ENCODE measurements at regions not wholly inside any gene's neighbourhood (a gene's known extent, or its start where the extent isn't known, plus 50 kb on each side); places are given as distances from the start of the nearest gene placed in this dataset.

GRCh38 chr20:60851826-60852704 lies 400.0 kb upstream of the CDH4 start:
- peak; percentile 66 for DNase-seq (ENCODE audit: low spot score)
- Histone ChIP-seq H3K79me2 (ENCODE audit: low read depth) (no peaks in the 10 kb centered on the region), H2AFZ (replicated peaks) (no peak overlapping the region), H3K9me3 (ENCODE audit: low read depth) (no peaks in the 10 kb centered on the region), H3K27me3 (no peaks in the 10 kb centered on the region), H4K20me1 (ENCODE audit: low read depth) (no peaks in the 10 kb centered on the region), H3K9ac (no peak overlapping the region), H3K4me1 (no peaks in the 10 kb centered on the region), H3K4me3 (no peak overlapping the region), H3K36me3 (no peaks in the 10 kb centered on the region), H3F3A (ENCODE audit: low read depth) (no peaks in the 10 kb centered on the region), H3K4me2 (no peak overlapping the region), H3K27ac (no peak overlapping the region)
- peaks cover 3% of the 10 kb centered on the region for H3K9me3 Mint-ChIP-seq
- H3K36me3 Mint-ChIP-seq: no peaks in the 10 kb centered on the region
- H3K27me3 Mint-ChIP-seq (ENCODE audit: insufficient read depth, low read depth): peaks cover 10% of the 10 kb centered on the region
- H3K4me3 Mint-ChIP-seq: no peak overlapping the region
- peaks cover 3% of the 10 kb centered on the region for H3K4me1 Mint-ChIP-seq
- no peak overlapping the region for H3K27ac Mint-ChIP-seq
- TF ChIP-seq EZH2phosphoT487 (IDR thresholded peaks at IDR 0.05) (no peak), CTCF (IDR thresholded peaks at IDR 0.05) (peak; percentile 88)

DNA sequence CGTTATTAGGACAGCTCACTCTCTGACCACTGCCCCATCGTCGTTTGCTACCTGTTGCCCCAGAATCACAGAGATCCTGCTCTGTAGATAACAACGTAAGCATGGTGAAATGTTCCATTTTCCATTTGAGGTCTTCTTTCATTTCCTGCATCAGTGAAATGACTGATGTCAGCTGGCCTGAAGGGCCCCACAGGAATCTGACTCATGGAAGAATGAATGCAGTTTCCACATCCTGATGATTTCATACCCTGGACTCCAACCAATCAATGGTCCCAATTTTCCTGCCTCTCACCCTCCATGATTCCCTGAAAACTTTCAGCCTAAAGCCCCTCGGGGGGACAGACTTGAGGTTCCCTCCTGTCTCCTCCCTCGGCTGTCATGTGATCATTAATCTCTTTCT lies 394.4 kb upstream of the CDH4 start:
- TF ChIP-seq EZH2phosphoT487 (IDR thresholded peaks at IDR 0.05): no peak
- TF ChIP-seq EZH2 (IDR thresholded peaks at IDR 0.05): no peak
- TF ChIP-seq CTCF (IDR thresholded peaks at IDR 0.05): no peak
- no peak overlapping the region for H3K4me3 Mint-ChIP-seq
- H3K36me3 Mint-ChIP-seq: no peaks in the 10 kb centered on the region
- Histone ChIP-seq H3K36me3 (no peaks in the 10 kb centered on the region), H2AFZ (replicated peaks) (no peak overlapping the region), H3K4me1 (no peaks in the 10 kb centered on the region), H3K79me2 (ENCODE audit: low read depth) (no peaks in the 10 kb centered on the region), H3K9me3 (ENCODE audit: low read depth) (no peaks in the 10 kb centered on the region), H3K27me3 (no peaks in the 10 kb centered on the region), H4K20me1 (ENCODE audit: low read depth) (no peaks in the 10 kb centered on the region), H3K4me3 (no peak overlapping the region), H3F3A (ENCODE audit: low read depth) (no peaks in the 10 kb centered on the region), H3K9ac (no peak overlapping the region), H3K27ac (no peak overlapping the region), H3K4me2 (no peak overlapping the region)
- H3K4me1 Mint-ChIP-seq: no peaks in the 10 kb centered on the region
- no peak for DNase-seq (ENCODE audit: low spot score)
- H3K9me3 Mint-ChIP-seq: peaks cover 3% of the 10 kb centered on the region
- peaks cover 8% of the 10 kb centered on the region for H3K27me3 Mint-ChIP-seq (ENCODE audit: insufficient read depth, low read depth)
- no peak overlapping the region for H3K27ac Mint-ChIP-seq

DNA sequence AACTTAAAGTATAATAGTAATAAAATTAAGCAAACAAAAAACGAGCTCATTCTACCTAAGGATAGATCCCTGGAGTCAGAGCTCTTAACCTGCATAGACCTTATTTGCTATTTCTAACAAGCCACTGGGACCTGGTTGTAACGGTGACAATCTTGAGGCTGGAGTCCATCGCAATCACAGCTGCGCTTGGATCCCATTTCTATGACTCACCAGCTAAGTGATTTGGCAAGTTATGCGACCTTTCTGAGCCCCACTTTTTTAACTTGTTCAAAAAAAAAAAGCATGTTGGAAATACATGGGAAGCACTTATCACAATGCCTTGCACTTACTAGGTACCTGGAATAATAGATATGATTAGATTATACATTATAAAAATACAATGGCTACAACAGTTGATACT lies 389.5 kb upstream of the CDH4 start:
- Histone ChIP-seq H3K36me3 (no peaks in the 10 kb centered on the region), H3K9ac (no peak overlapping the region), H4K20me1 (ENCODE audit: low read depth) (no peaks in the 10 kb centered on the region), H3F3A (ENCODE audit: low read depth) (no peaks in the 10 kb centered on the region), H3K79me2 (ENCODE audit: low read depth) (no peaks in the 10 kb centered on the region), H3K27me3 (no peaks in the 10 kb centered on the region), H3K9me3 (ENCODE audit: low read depth) (no peaks in the 10 kb centered on the region), H3K4me1 (no peaks in the 10 kb centered on the region), H3K4me3 (no peak overlapping the region), H2AFZ (replicated peaks) (no peak overlapping the region), H3K4me2 (no peak overlapping the region), H3K27ac (no peak overlapping the region)
- Mint-ChIP-seq H3K4me1 (no peaks in the 10 kb centered on the region), H3K4me3 (no peak overlapping the region), H3K36me3 (no peaks in the 10 kb centered on the region), H3K27me3 (ENCODE audit: insufficient read depth, low read depth) (peaks cover 8% of the 10 kb centered on the region), H3K27ac (no peak overlapping the region), H3K9me3 (no peaks in the 10 kb centered on the region)
- TF ChIP-seq EZH2phosphoT487 (IDR thresholded peaks at IDR 0.05): no peak
- TF ChIP-seq EZH2 (IDR thresholded peaks at IDR 0.05): no peak
- TF ChIP-seq CTCF (IDR thresholded peaks at IDR 0.05): no peak
- no peak for DNase-seq (ENCODE audit: low spot score)
